GM23338 (cell line): ENCODE measurements at regions not wholly inside any gene's neighbourhood (a gene's known extent, or its start where the extent isn't known, plus 50 kb on each side); places are given as distances from the start of the nearest gene placed in this dataset.

Source experiments
- CREB1 ChIP-seq: fragments of 250-450 bp; sonication (Bioruptor Pico); IDR thresholded peaks from 2 replicates; pipeline ENCODE4 v1.5.0; 2020; ENCODE audit warnings: low read depth, mild to moderate bottlenecking, moderate library complexity
- CTCF ChIP-seq, 2 experiments: fragments of 200-600 bp in 1 of 2; sonication (generic) in 1 of 2; conservative IDR thresholded peaks; 2 replicates each; pipeline versions ENCODE4 v1.5.1 to v1.6.1; 2016 to 2017; ENCODE audit warnings: antibody characterized with exemption in 2 of 2, low read depth in 2 of 2, mild to moderate bottlenecking in 2 of 2, moderate library complexity in 1 of 2
- ETS1 ChIP-seq: IDR thresholded peaks from 2 replicates; pipeline ENCODE4 v1.6.1; 2016; ENCODE audit warnings: antibody characterized with exemption
- EZH2 ChIP-seq: fragments of 200-600 bp; sonication (generic); IDR thresholded peaks from one replicate; pipeline ENCODE4 v1.8.0; 2017; ENCODE audit warnings: antibody characterized with exemption, mild to moderate bottlenecking, low read depth; ENCODE audit not compliant: unreplicated experiment
- EZH2phosphoT487 ChIP-seq: fragments of 200-600 bp; sonication (generic); IDR thresholded peaks from one replicate; pipeline ENCODE4 v1.8.1; 2018; ENCODE audit warnings: antibody characterized with exemption; ENCODE audit not compliant: unreplicated experiment
- JUNB ChIP-seq: IDR thresholded peaks from one replicate; pipeline ENCODE4 v1.6.1; 2016; ENCODE audit warnings: antibody characterized with exemption; ENCODE audit not compliant: unreplicated experiment
- POLR2AphosphoS5 ChIP-seq: IDR thresholded peaks from 2 replicates; pipeline ENCODE4 v1.6.1; 2016; ENCODE audit warnings: antibody characterized with exemption, low read depth
- REST ChIP-seq: IDR thresholded peaks from one replicate; pipeline ENCODE4 v1.6.1; 2018; ENCODE audit warnings: antibody characterized with exemption; ENCODE audit not compliant: unreplicated experiment
- STAT1 ChIP-seq: IDR thresholded peaks from one replicate; pipeline ENCODE4 v1.6.1; 2016; ENCODE audit warnings: antibody characterized with exemption; ENCODE audit not compliant: unreplicated experiment
- ZNF114 ChIP-seq: fragments of 250-450 bp; sonication (Bioruptor Pico); IDR thresholded peaks from 2 replicates; pipeline ENCODE4 v1.5.0; 2020; ENCODE audit warnings: mild to moderate bottlenecking, moderate library complexity

- TF ChIP-seq REST (no peak), EZH2 (no peak), CTCF (conservative IDR thresholded peaks at IDR 0.05; ENCODE audit: low read depth in 2 of 2) (no peak), EZH2phosphoT487 (no peak), POLR2AphosphoS5 (no peak), ETS1 (no peak), STAT1 (no peak), CREB1 (no peak), ZNF114 (CRISPR knock-in tag) (no peak), JUNB (no peak)
These were observed 63.5 kb upstream of the KLF13 start for GRCh38 chr15:31262901-31263671.
